GM10266 (cell line): ENCODE measurements at regions not wholly inside any gene's neighbourhood (a gene's known extent, or its start where the extent isn't known, plus 50 kb on each side); places are given as distances from the start of the nearest gene placed in this dataset.
A peak's percentile ranks its signal among the peaks of the same experiment; 100 is the strongest.

Source experiments
- DNase-seq: peaks from one replicate; pipeline ENCODE4 v3.0.0; 2012; ENCODE audit errors: extremely low spot score
- CTCF ChIP-seq: IDR thresholded peaks from 2 replicates; pipeline ENCODE4 v1.5.1; 2012; ENCODE audit warnings: mild to moderate bottlenecking, low read depth; ENCODE audit not compliant: control insufficient read depth, insufficient read depth; ENCODE audit errors: missing control alignments

DNA sequence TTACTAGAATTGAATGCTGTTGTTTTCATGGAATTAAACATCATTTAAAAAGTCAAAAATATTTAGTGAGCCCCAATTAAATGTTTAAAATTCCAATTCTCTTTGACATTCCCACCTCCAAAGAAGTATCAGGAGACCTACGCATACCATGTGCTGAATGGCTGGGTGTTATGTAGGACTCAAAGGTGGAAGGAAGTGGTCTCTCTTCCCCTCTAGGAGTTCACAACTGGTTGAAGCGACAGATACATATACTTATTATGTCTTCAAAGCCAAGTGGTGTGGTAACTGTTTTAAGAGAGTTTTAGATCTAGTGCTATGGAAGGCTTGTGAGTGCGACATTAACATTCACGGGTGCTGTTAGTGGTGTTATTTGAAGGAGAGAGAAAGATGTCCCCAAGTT, 464.0 kb downstream of the ATP23 start:
- DNase-seq: no peak
- TF ChIP-seq CTCF: no peak

DNA sequence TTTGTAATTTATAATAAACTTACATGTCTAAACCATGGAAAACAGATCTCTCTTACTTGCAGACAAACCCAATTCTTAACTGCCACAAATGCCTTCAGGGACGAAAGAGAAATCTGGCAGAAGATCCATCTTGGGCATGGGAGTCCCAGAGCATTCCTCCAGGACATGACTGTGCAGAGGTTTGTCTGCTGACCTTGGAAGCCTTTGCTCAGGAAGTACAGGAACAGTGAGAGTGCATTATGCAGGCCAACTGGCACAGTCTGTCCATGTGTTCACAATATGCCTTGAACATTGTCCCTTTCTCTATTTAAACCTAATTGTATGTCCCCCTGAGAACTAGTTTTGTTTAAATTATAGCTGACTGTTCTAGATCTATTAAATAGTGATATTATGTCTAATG, 467.1 kb downstream of the ATP23 start:
- no peak for TF ChIP-seq CTCF
- DNase-seq: no peak

DNA sequence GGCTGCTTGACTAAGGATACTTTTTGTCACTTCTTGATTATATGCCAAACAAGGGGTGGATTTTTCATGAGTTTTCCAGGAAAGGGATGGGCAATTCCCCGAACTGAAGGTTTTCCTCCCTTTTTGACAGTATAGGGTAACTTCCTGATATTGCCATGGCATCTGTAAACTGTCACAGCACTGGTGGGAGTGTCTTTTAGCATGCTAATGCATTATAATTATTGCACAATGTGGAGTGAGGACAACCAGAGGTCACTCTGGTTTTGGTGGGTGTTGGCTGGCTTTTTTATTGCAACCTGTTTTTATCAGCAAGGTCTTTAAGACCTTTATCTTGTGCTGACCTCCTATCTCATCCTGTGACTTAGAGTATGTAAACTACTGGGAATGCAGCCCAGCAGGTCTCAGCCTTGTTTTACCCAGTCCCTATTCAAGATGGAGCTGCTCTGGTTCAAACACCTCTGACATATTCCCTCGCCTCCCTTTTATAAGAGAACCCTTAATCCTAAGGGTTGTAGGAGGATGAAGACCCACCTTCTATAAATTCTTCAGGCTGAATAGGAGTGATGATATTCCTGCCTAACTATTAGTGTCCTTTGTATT, 471.2 kb downstream of the ATP23 start:
- no peak for TF ChIP-seq CTCF

GRCh38 chr12:58413794-58414193, 472.4 kb downstream of the ATP23 start:
- TF ChIP-seq CTCF: no peak

More for the DNA sequence above, 471.2 kb downstream of the ATP23 start:
- no peak for DNase-seq

GRCh38 chr12:58414398-58414871, 473.1 kb downstream of the ATP23 start:
- no peak for TF ChIP-seq CTCF
- no peak for DNase-seq

More at GRCh38 chr12:58413794-58414193, 472.4 kb downstream of the ATP23 start:
- no peak for DNase-seq

- TF ChIP-seq CTCF: no peak
- DNase-seq: no peak
Measured at GRCh38 chr12:58415716-58416115, 474.3 kb downstream of the ATP23 start.

DNA sequence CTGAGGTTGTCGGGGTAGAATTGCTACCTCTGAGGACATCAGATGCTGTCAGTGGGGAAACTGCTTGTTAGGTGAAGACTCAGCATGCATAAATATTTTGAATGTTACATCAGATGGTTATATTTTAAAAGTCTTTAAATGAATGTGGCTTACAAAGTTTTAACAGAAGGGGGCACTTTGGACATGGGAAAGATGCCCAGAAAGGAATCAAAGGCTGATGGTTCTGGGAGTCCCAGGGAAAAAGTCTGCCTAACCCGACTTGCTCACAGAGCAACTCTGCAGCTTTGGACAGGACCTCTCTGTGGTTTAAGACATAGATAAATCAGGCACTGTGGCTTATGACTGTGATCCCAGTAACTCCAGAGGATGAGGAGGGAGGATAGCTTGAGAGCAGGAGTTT, 474.9 kb downstream of the ATP23 start:
- TF ChIP-seq CTCF: peak; percentile 3
- DNase-seq: no peak
